Osteocyte (in vitro differentiated cells): ENCODE measurements at regions not wholly inside any gene's neighbourhood (a gene's known extent, or its start where the extent isn't known, plus 50 kb on each side); places are given as distances from the start of the nearest gene placed in this dataset.
"Not testable (repeated sequence)": the region's sequence is repeated elsewhere in the genome, so short reads cannot be mapped to it uniquely, and the experiment has no call there.

Experiments used
- DNase-seq: peaks from one replicate; pipeline ENCODE4 v3.0.0; 2021; ENCODE audit warnings: mixed read lengths; ENCODE audit not compliant: unreplicated experiment; ENCODE audit errors: extremely low spot score
- H3K27ac Mint-ChIP-seq: one replicate; pipeline ENCODE4 v1.8.0; 2021; ENCODE audit warnings: mild to moderate bottlenecking, mixed read lengths; ENCODE audit not compliant: unreplicated experiment
- H3K27me3 Mint-ChIP-seq: one replicate; pipeline ENCODE4 v1.8.0; 2021; ENCODE audit warnings: mixed read lengths; ENCODE audit not compliant: unreplicated experiment
- H3K36me3 Mint-ChIP-seq: one replicate; pipeline ENCODE4 v1.8.0; 2021; ENCODE audit warnings: mixed read lengths; ENCODE audit not compliant: unreplicated experiment
- H3K4me1 Mint-ChIP-seq: one replicate; pipeline ENCODE4 v1.8.0; 2021; ENCODE audit warnings: mixed read lengths; ENCODE audit not compliant: unreplicated experiment
- H3K4me3 Mint-ChIP-seq: one replicate; pipeline ENCODE4 v1.8.0; 2021; ENCODE audit warnings: mild to moderate bottlenecking, moderate library complexity, mixed read lengths; ENCODE audit not compliant: unreplicated experiment
- H3K9me3 Mint-ChIP-seq: one replicate; pipeline ENCODE4 v1.8.0; 2021; ENCODE audit warnings: mixed read lengths; ENCODE audit not compliant: unreplicated experiment
- CTCF ChIP-seq: fragments of 200-600 bp; sonication (generic); IDR thresholded peaks from 2 replicates; pipeline ENCODE4 v1.5.0; 2021; ENCODE audit warnings: antibody characterized with exemption, mild to moderate bottlenecking, moderate library complexity

- no peak overlapping the region for H3K4me3 Mint-ChIP-seq
- H3K27me3 Mint-ChIP-seq, result peaks cover 42% of the 10 kb centered on the region
- peaks cover 29% of the 10 kb centered on the region for H3K4me1 Mint-ChIP-seq
- no peak for DNase-seq
- H3K9me3 Mint-ChIP-seq, result no peaks in the 10 kb centered on the region
- TF ChIP-seq CTCF, result no peak
- peak overlapping the region; percentile 39 for H3K27ac Mint-ChIP-seq
- H3K36me3 Mint-ChIP-seq, result no peaks in the 10 kb centered on the region
These were observed 500.7 kb downstream of the SPATA31D1 start for GRCh38 chr9:82489201-82489821.

GRCh38 chr9:82490019-82490499, 501.5 kb downstream of the SPATA31D1 start:
- TF ChIP-seq CTCF, result no peak
- peaks cover 42% of the 10 kb centered on the region for H3K27me3 Mint-ChIP-seq
- no peaks in the 10 kb centered on the region for H3K9me3 Mint-ChIP-seq
- H3K4me3 Mint-ChIP-seq, result no peak overlapping the region
- no peak for DNase-seq
- H3K36me3 Mint-ChIP-seq, result no peaks in the 10 kb centered on the region
- peaks cover 29% of the 10 kb centered on the region for H3K4me1 Mint-ChIP-seq
- no peak overlapping the region for H3K27ac Mint-ChIP-seq

GRCh38 chr9:82490821-82491220, 502.2 kb downstream of the SPATA31D1 start:
- Mint-ChIP-seq H3K4me1 (peaks cover 29% of the 10 kb centered on the region), H3K27me3 (peaks cover 42% of the 10 kb centered on the region)
- H3K4me3 Mint-ChIP-seq, H3K36me3 Mint-ChIP-seq, DNase-seq, H3K27ac Mint-ChIP-seq, H3K9me3 Mint-ChIP-seq: not testable (repeated sequence)

GRCh38 chr9:82491604-82492003, 503.0 kb downstream of the SPATA31D1 start:
- DNase-seq, result no peak
- Mint-ChIP-seq H3K4me1 (peaks cover 29% of the 10 kb centered on the region), H3K36me3 (no peaks in the 10 kb centered on the region), H3K27me3 (peaks cover 40% of the 10 kb centered on the region), H3K4me3 (no peak overlapping the region), H3K9me3 (no peaks in the 10 kb centered on the region), H3K27ac (no peak overlapping the region)
- TF ChIP-seq CTCF, result no peak

- Mint-ChIP-seq H3K9me3 (no peaks in the 10 kb centered on the region), H3K36me3 (no peaks in the 10 kb centered on the region), H3K27ac (no peak overlapping the region), H3K27me3 (peaks cover 46% of the 10 kb centered on the region), H3K4me3 (no peak overlapping the region), H3K4me1 (peaks cover 29% of the 10 kb centered on the region)
- no peak for TF ChIP-seq CTCF
- DNase-seq, result no peak
These were observed 503.7 kb downstream of the SPATA31D1 start for GRCh38 chr9:82492274-82492673.
